ENCODE measurements at regions not wholly inside any gene's neighbourhood (a gene's known extent, or its start where the extent isn't known, plus 50 kb on each side); places are given as distances from the start of the nearest gene placed in this dataset.
"Not testable (repeated sequence)": the region's sequence is repeated elsewhere in the genome, so short reads cannot be mapped to it uniquely, and the experiment has no call there.

- peaks cover 0 to 3% of the 10 kb centered on the region in 2 donors for H3K4me1 ChIP-seq (ENCODE audit: control insufficient read depth in 1 of 2, insufficient read depth in 2 of 2, low read length in 2 of 2)
- H3K36me3 ChIP-seq (ENCODE audit: control insufficient read depth in 1 of 2, insufficient read depth in 2 of 2, low read length in 2 of 2), result no peaks in the 10 kb centered on the region
- no peak overlapping the region for H3K4me3 ChIP-seq (ENCODE audit: low read depth in 1 of 2, low read length in 2 of 2)
- peaks cover 0 to under 1% of the 10 kb centered on the region in 2 donors for H3K9me3 ChIP-seq (ENCODE audit: control insufficient read depth in 1 of 2, low read length in 2 of 2)
- peaks cover 83% of the 10 kb centered on the region for H3K27me3 ChIP-seq (ENCODE audit: low read depth, low read length)
- no peak overlapping the region for H3K27ac ChIP-seq (ENCODE audit: low read length)
Measured at GRCh38 chr6:28775052-28775376, 148.8 kb downstream of the TRIM27 start.

- Histone ChIP-seq H3K4me3 (ENCODE audit: low read depth in 1 of 2, low read length in 2 of 2) (no peak overlapping the region), H3K27ac (ENCODE audit: low read length) (no peak overlapping the region), H3K36me3 (ENCODE audit: control insufficient read depth in 1 of 2, insufficient read depth in 2 of 2, low read length in 2 of 2) (no peaks in the 10 kb centered on the region), H3K9me3 (ENCODE audit: control insufficient read depth in 1 of 2, low read length in 2 of 2) (peaks cover 0 to 4% of the 10 kb centered on the region in 2 donors), H3K27me3 (ENCODE audit: low read depth, low read length) (peaks cover 83% of the 10 kb centered on the region), H3K4me1 (ENCODE audit: control insufficient read depth in 1 of 2, insufficient read depth in 2 of 2, low read length in 2 of 2) (peaks cover 0 to 3% of the 10 kb centered on the region in 2 donors)
Measured at GRCh38 chr6:28775405-28776129, 148.2 kb downstream of the TRIM27 start.

GRCh38 chr6:28776269-28777146 lies 147.3 kb downstream of the TRIM27 start:
- no peaks in the 10 kb centered on the region for H3K36me3 ChIP-seq (ENCODE audit: control insufficient read depth in 1 of 2, insufficient read depth in 2 of 2, low read length in 2 of 2)
- peaks cover 78% of the 10 kb centered on the region for H3K27me3 ChIP-seq (ENCODE audit: low read depth, low read length)
- H3K4me1 ChIP-seq (ENCODE audit: control insufficient read depth in 1 of 2, insufficient read depth in 2 of 2, low read length in 2 of 2), result peaks cover 0 to 3% of the 10 kb centered on the region in 2 donors
- H3K9me3 ChIP-seq (ENCODE audit: control insufficient read depth in 1 of 2, low read length in 2 of 2), result peaks cover 0 to 4% of the 10 kb centered on the region in 2 donors
- no peak overlapping the region for H3K27ac ChIP-seq (ENCODE audit: low read length)
- H3K4me3 ChIP-seq (ENCODE audit: low read depth in 1 of 2, low read length in 2 of 2), result no peak overlapping the region

GRCh38 chr6:28777147-28777461 lies 146.7 kb downstream of the TRIM27 start:
- Histone ChIP-seq H3K27me3 (ENCODE audit: low read depth, low read length) (peaks cover 74% of the 10 kb centered on the region), H3K4me3 (ENCODE audit: low read depth in 1 of 2, low read length in 2 of 2) (no peak overlapping the region), H3K9me3 (ENCODE audit: control insufficient read depth in 1 of 2, low read length in 2 of 2) (peaks cover 0 to 4% of the 10 kb centered on the region in 2 donors), H3K4me1 (ENCODE audit: control insufficient read depth in 1 of 2, insufficient read depth in 2 of 2, low read length in 2 of 2) (peaks cover 0 to 3% of the 10 kb centered on the region in 2 donors), H3K36me3 (ENCODE audit: control insufficient read depth in 1 of 2, insufficient read depth in 2 of 2, low read length in 2 of 2) (no peaks in the 10 kb centered on the region), H3K27ac (ENCODE audit: low read length) (no peak overlapping the region)

- H3K4me1 ChIP-seq (ENCODE audit: control insufficient read depth in 1 of 2, insufficient read depth in 2 of 2, low read length in 2 of 2), result no peaks in the 10 kb centered on the region
- peaks cover 47% of the 10 kb centered on the region for H3K27me3 ChIP-seq (ENCODE audit: low read depth, low read length)
- H3K9me3 ChIP-seq (ENCODE audit: control insufficient read depth in 1 of 2, low read length in 2 of 2), result peaks cover 0 to 7% of the 10 kb centered on the region in 2 donors
- H3K27ac ChIP-seq (ENCODE audit: low read length), result no peak overlapping the region
- H3K36me3 ChIP-seq (ENCODE audit: control insufficient read depth in 1 of 2, insufficient read depth in 2 of 2, low read length in 2 of 2), result no peaks in the 10 kb centered on the region
- H3K4me3 ChIP-seq (ENCODE audit: low read depth in 1 of 2, low read length in 2 of 2), result peak overlapping the region in 1 of 2 donors; percentile 24
Measured at GRCh38 chr6:28782113-28782673, 141.6 kb downstream of the TRIM27 start.

GRCh38 chr6:28785962-28786679 lies 137.7 kb downstream of the TRIM27 start:
- Histone ChIP-seq H3K9me3 (ENCODE audit: control insufficient read depth in 1 of 2, low read length in 2 of 2) (peaks cover 0 to 5% of the 10 kb centered on the region in 2 donors), H3K4me1 (ENCODE audit: control insufficient read depth in 1 of 2, insufficient read depth in 2 of 2, low read length in 2 of 2) (peaks cover 0 to 11% of the 10 kb centered on the region in 2 donors), H3K4me3 (ENCODE audit: low read depth in 1 of 2, low read length in 2 of 2) (no peak overlapping the region), H3K27me3 (ENCODE audit: low read depth, low read length) (peaks cover 62% of the 10 kb centered on the region), H3K27ac (ENCODE audit: low read length) (no peak overlapping the region), H3K36me3 (ENCODE audit: control insufficient read depth in 1 of 2, insufficient read depth in 2 of 2, low read length in 2 of 2) (no peaks in the 10 kb centered on the region)

- Histone ChIP-seq H3K4me3 (ENCODE audit: low read depth in 1 of 2, low read length in 2 of 2) (peak overlapping the region in 1 of 2 donors; percentile 32), H3K36me3 (ENCODE audit: control insufficient read depth in 1 of 2, insufficient read depth in 2 of 2, low read length in 2 of 2) (no peaks in the 10 kb centered on the region), H3K27me3 (ENCODE audit: low read depth, low read length) (peaks cover 66% of the 10 kb centered on the region), H3K9me3 (ENCODE audit: control insufficient read depth in 1 of 2, low read length in 2 of 2) (peaks cover 0 to 9% of the 10 kb centered on the region in 2 donors), H3K27ac (ENCODE audit: low read length) (no peak overlapping the region), H3K4me1 (ENCODE audit: control insufficient read depth in 1 of 2, insufficient read depth in 2 of 2, low read length in 2 of 2) (peaks cover 0 to 14% of the 10 kb centered on the region in 2 donors)
Measured at GRCh38 chr6:28789553-28790083, 134.2 kb downstream of the TRIM27 start.

- H3K27me3 ChIP-seq (ENCODE audit: low read depth, low read length), result peaks cover 72% of the 10 kb centered on the region
- peaks cover 0 to 9% of the 10 kb centered on the region in 2 donors for H3K9me3 ChIP-seq (ENCODE audit: control insufficient read depth in 1 of 2, low read length in 2 of 2)
- no peak overlapping the region for H3K4me3 ChIP-seq (ENCODE audit: low read depth in 1 of 2, low read length in 2 of 2)
- no peak overlapping the region for H3K27ac ChIP-seq (ENCODE audit: low read length)
- H3K4me1 ChIP-seq (ENCODE audit: control insufficient read depth in 1 of 2, insufficient read depth in 2 of 2, low read length in 2 of 2), result peaks cover 0 to 15% of the 10 kb centered on the region in 2 donors
- H3K36me3 ChIP-seq (ENCODE audit: control insufficient read depth in 1 of 2, insufficient read depth in 2 of 2, low read length in 2 of 2), result no peaks in the 10 kb centered on the region
Measured at GRCh38 chr6:28791002-28791383, 132.8 kb downstream of the TRIM27 start.

GRCh38 chr6:28794175-28795002 lies 129.4 kb downstream of the TRIM27 start:
- Histone ChIP-seq H3K27me3 (ENCODE audit: low read depth, low read length) (peaks cover 53% of the 10 kb centered on the region), H3K9me3 (ENCODE audit: control insufficient read depth in 1 of 2, low read length in 2 of 2) (peaks cover 0 to 4% of the 10 kb centered on the region in 2 donors), H3K36me3 (ENCODE audit: control insufficient read depth in 1 of 2, insufficient read depth in 2 of 2, low read length in 2 of 2) (no peaks in the 10 kb centered on the region), H3K4me3 (ENCODE audit: low read depth in 1 of 2, low read length in 2 of 2) (no peak overlapping the region), H3K4me1 (ENCODE audit: control insufficient read depth in 1 of 2, insufficient read depth in 2 of 2, low read length in 2 of 2) (peaks cover 0 to 12% of the 10 kb centered on the region in 2 donors), H3K27ac (ENCODE audit: low read length) (no peak overlapping the region)

- H3K4me3 ChIP-seq (ENCODE audit: low read depth in 1 of 2, low read length in 2 of 2); H3K27ac ChIP-seq (ENCODE audit: low read length); H3K4me1 ChIP-seq (ENCODE audit: control insufficient read depth in 1 of 2, insufficient read depth in 2 of 2, low read length in 2 of 2); H3K9me3 ChIP-seq (ENCODE audit: control insufficient read depth in 1 of 2, low read length in 2 of 2); H3K36me3 ChIP-seq (ENCODE audit: control insufficient read depth in 1 of 2, insufficient read depth in 2 of 2, low read length in 2 of 2): not testable (repeated sequence)
- H3K27me3 ChIP-seq (ENCODE audit: low read depth, low read length), result peaks cover 25% of the 10 kb centered on the region
Measured at GRCh38 chr6:28800647-28801046, 123.1 kb downstream of the TRIM27 start.
